ENCODE measurements at regions not wholly inside any gene's neighbourhood (a gene's known extent, or its start where the extent isn't known, plus 50 kb on each side); places are given as distances from the start of the nearest gene placed in this dataset.

GRCh38 chr6:142635130-142635529, 309.8 kb downstream of the HIVEP2 start:
- TF ChIP-seq CTCF (IDR thresholded peaks at IDR 0.05) (no peak), EHMT2 (IDR thresholded peaks at IDR 0.05; ENCODE audit: low read depth) (no peak), CHD2 (IDR thresholded peaks at IDR 0.05; ENCODE audit: low read length, partially characterized antibody) (no peak), JUNB (IDR thresholded peaks at IDR 0.05) (no peak), USF2 (IDR thresholded peaks at IDR 0.05) (no peak), MAZ (IDR thresholded peaks at IDR 0.05; ENCODE audit: borderline replicate concordance, low read depth, low read length) (no peak), RFX5 (IDR thresholded peaks at IDR 0.05) (no peak), POLR2A (IDR thresholded peaks at IDR 0.05; ENCODE audit: low read length) (no peak), PBX3 (IDR thresholded peaks at IDR 0.05) (no peak)
